H1 (cell line): ENCODE measurements at regions not wholly inside any gene's neighbourhood (a gene's known extent, or its start where the extent isn't known, plus 50 kb on each side); places are given as distances from the start of the nearest gene placed in this dataset.

Source experiments
- CTCF ChIA-PET: fragments of 300-600 bp; sonication (Branson Sonifier 250); formaldehyde crosslinking; loops from one replicate; lab custom pipeline; 2021; ENCODE audit not compliant: partially characterized antibody; lab: Charles Lee
- POLR2A ChIA-PET: fragments of 300-600 bp; sonication (Branson Sonifier 250); formaldehyde crosslinking; loops from one replicate; lab custom pipeline; 2021; ENCODE audit warnings: inconsistent platforms; ENCODE audit not compliant: partially characterized antibody; lab: Charles Lee
- DNase-seq, 2 experiments: peaks; one replicate each; pipeline versions ENCODE4 v3.0.0 to v3.0.0-alpha.2; 2010 to 2022; ENCODE audit warnings: low spot score in 2 of 2, low read depth in 1 of 2, mixed read lengths in 1 of 2
- FAIRE-seq: peaks from 2 replicates; lab custom pipeline; 2011; peaks lifted over from hg19 to GRCh38; lab: Jason Lieb, UNC
- H2AFZ ChIP-seq: 2 replicates; pipeline ENCODE4 v1.8.1; 2012; ENCODE audit warnings: low read length, inconsistent platforms
- H2AK5ac ChIP-seq: 2 replicates; pipeline ENCODE4 v1.6.1; 2013; ENCODE audit warnings: low read depth, low read length
- H2BK120ac ChIP-seq: replicated peaks from 2 replicates; pipeline ENCODE3; 2013; ENCODE audit warnings: low read depth, low read length, inconsistent platforms
- H2BK12ac ChIP-seq: 2 replicates; pipeline ENCODE4 v1.6.1; 2013; ENCODE audit warnings: low read depth, low read length
- H2BK15ac ChIP-seq: 2 replicates; pipeline ENCODE4 v1.6.1; 2013; ENCODE audit warnings: low read length
- H2BK20ac ChIP-seq: 2 replicates; pipeline ENCODE4 v1.6.1; 2013; ENCODE audit warnings: low read length
- H2BK5ac ChIP-seq: 2 replicates; pipeline ENCODE4 v1.6.1; 2013; ENCODE audit warnings: low read depth, low read length
- H3K14ac ChIP-seq: 2 replicates; pipeline ENCODE4 v1.6.1; 2013; ENCODE audit warnings: inconsistent platforms; ENCODE audit not compliant: insufficient read length
- H3K18ac ChIP-seq: 2 replicates; pipeline ENCODE4 v1.6.1; 2013; ENCODE audit warnings: low read length; ENCODE audit errors: extremely low read depth
- H3K23ac ChIP-seq: 2 replicates; pipeline ENCODE4 v1.6.1; 2013; ENCODE audit warnings: inconsistent platforms; ENCODE audit not compliant: insufficient read length
- H3K23me2 ChIP-seq: 2 replicates; pipeline ENCODE4 v1.6.1; 2013; ENCODE audit warnings: low read depth, low read length
- H3K27ac ChIP-seq: 2 replicates; pipeline ENCODE4 v1.6.1; 2011; ENCODE audit warnings: low read depth, low read length, inconsistent platforms
- H3K27me3 ChIP-seq, 4 experiments: replicated peaks in 1 of 4; 1 replicate in 1 of 4; 2 replicates in 3 of 4; pipeline versions ENCODE4 v1.6.1 to v1.8.1; 2011 to 2013; ENCODE audit warnings: low read length in 3 of 4, mild to moderate bottlenecking in 3 of 4, inconsistent platforms in 2 of 4, mixed read lengths in 2 of 4, moderate library complexity in 1 of 4; ENCODE audit not compliant: control insufficient read depth in 3 of 4, insufficient read depth in 3 of 4; ENCODE audit errors: extremely low read depth in 1 of 4
- H3K36me3 ChIP-seq, 4 experiments: 2 replicates each; pipeline versions ENCODE4 v1.6.1 to v1.8.1; 2011 to 2013; ENCODE audit warnings: mild to moderate bottlenecking in 4 of 4, low read length in 3 of 4, moderate library complexity in 2 of 4, control low read depth in 1 of 4, inconsistent platforms in 1 of 4; ENCODE audit not compliant: insufficient read depth in 4 of 4, control insufficient read depth in 2 of 4
- H3K4ac ChIP-seq: replicated peaks from 2 replicates; pipeline ENCODE3; 2013; ENCODE audit warnings: low read length, low read depth, mixed read lengths, inconsistent platforms; ENCODE audit not compliant: insufficient read length
- H3K4me1 ChIP-seq, 4 experiments: replicated peaks in 1 of 4; 1 replicate in 1 of 4; 2 replicates in 3 of 4; pipeline versions ENCODE4 v1.6.1 to v1.8.1; 2011 to 2013; ENCODE audit warnings: low read length in 3 of 4, inconsistent platforms in 2 of 4, mixed read lengths in 1 of 4; ENCODE audit not compliant: insufficient read depth in 4 of 4, control insufficient read depth in 3 of 4
- H3K4me2 ChIP-seq, 2 experiments: 2 replicates each; pipeline versions ENCODE4 v1.6.1 to v1.8.1; 2011 to 2013; ENCODE audit warnings: low read depth in 2 of 2, low read length in 2 of 2, control low read depth in 1 of 2, inconsistent platforms in 1 of 2, mild to moderate bottlenecking in 1 of 2; ENCODE audit not compliant: insufficient read depth in 1 of 2
- H3K4me3 ChIP-seq, 4 experiments: fragments of 200-600, 300-600 bp in 1 of 4; sonication (generic), shearing (Covaris generic), sonication (Bioruptor Twin) in 1 of 4; 2 replicates each; pipeline versions ENCODE4 v1.5.1 to v1.8.1; 2011 to 2016; ENCODE audit warnings: low read length in 4 of 4, low read depth in 3 of 4, control low read depth in 2 of 4, inconsistent platforms in 2 of 4, mild to moderate bottlenecking in 2 of 4, mixed read lengths in 1 of 4, moderate library complexity in 1 of 4; ENCODE audit not compliant: insufficient read depth in 2 of 4; ENCODE audit errors: extremely low read depth in 1 of 4
- H3K56ac ChIP-seq: replicated peaks from 2 replicates; pipeline ENCODE3; 2013; ENCODE audit warnings: low read depth, mild to moderate bottlenecking, mixed read lengths, low read length, inconsistent platforms; ENCODE audit not compliant: insufficient read length
- H3K79me1 ChIP-seq: 2 replicates; pipeline ENCODE4 v1.6.1; 2013; ENCODE audit warnings: low read depth, low read length, control low read depth
- H3K79me2 ChIP-seq, 2 experiments: 2 replicates each; pipeline versions ENCODE4 v1.6.1 to v1.8.1; 2012 to 2013; ENCODE audit warnings: low read length in 2 of 2, mild to moderate bottlenecking in 2 of 2, inconsistent platforms in 1 of 2; ENCODE audit not compliant: insufficient read depth in 2 of 2, control insufficient read depth in 1 of 2
- H3K9ac ChIP-seq, 4 experiments: replicated peaks in 1 of 4; 1 replicate in 1 of 4; 2 replicates in 3 of 4; pipeline versions ENCODE4 v1.6.1 to v1.8.1; 2011 to 2013; ENCODE audit warnings: low read depth in 3 of 4, low read length in 3 of 4, control low read depth in 2 of 4, mild to moderate bottlenecking in 2 of 4, moderate library complexity in 2 of 4, inconsistent platforms in 1 of 4; ENCODE audit errors: extremely low read depth in 1 of 4
- H3K9me3 ChIP-seq, 2 experiments: 2 replicates each; pipeline versions ENCODE4 v1.6.1 to v1.8.1; 2012 to 2013; ENCODE audit warnings: mild to moderate bottlenecking in 2 of 2, moderate library complexity in 2 of 2, control low read depth in 1 of 2, inconsistent platforms in 1 of 2, low read depth in 1 of 2, low read length in 1 of 2, mixed read lengths in 1 of 2; ENCODE audit not compliant: insufficient read depth in 2 of 2
- H4K20me1 ChIP-seq, 2 experiments: replicated peaks in 1 of 2; 2 replicates each; pipeline versions ENCODE3 to v1.8.1; 2011 to 2013; ENCODE audit warnings: inconsistent platforms in 2 of 2, low read length in 2 of 2, mild to moderate bottlenecking in 1 of 2; ENCODE audit not compliant: insufficient read depth in 2 of 2, control insufficient read depth in 1 of 2
- H4K5ac ChIP-seq: 2 replicates; pipeline ENCODE4 v1.6.1; 2013; ENCODE audit warnings: low read length, low read depth, mixed read lengths, inconsistent platforms; ENCODE audit not compliant: insufficient read length
- H4K8ac ChIP-seq: 2 replicates; pipeline ENCODE4 v1.8.0; 2013; ENCODE audit warnings: mild to moderate bottlenecking, moderate library complexity, low read length, inconsistent platforms; ENCODE audit not compliant: insufficient read depth; ENCODE audit errors: extremely low read depth
- H4K91ac ChIP-seq: replicated peaks from 2 replicates; pipeline ENCODE3; 2013; ENCODE audit warnings: low read length, mixed read lengths, inconsistent platforms; ENCODE audit not compliant: insufficient read length
- BRCA1 ChIP-seq: IDR thresholded peaks from 2 replicates; pipeline ENCODE4 v1.6.1; 2012; ENCODE audit warnings: low read depth, low read length, improper control_type of control experiment
- CBX8 ChIP-seq: fragments of 300-800, 300-1000 bp; sonication (generic); IDR thresholded peaks from 2 replicates; pipeline ENCODE4 v1.7.1; 2016; ENCODE audit warnings: low read depth, low read length, borderline replicate concordance
- CHD2 ChIP-seq: IDR thresholded peaks from 2 replicates; pipeline ENCODE4 v1.6.1; 2012; ENCODE audit warnings: low read length, improper control_type of control experiment
- EGR1 ChIP-seq: IDR thresholded peaks from 2 replicates; pipeline ENCODE4 v1.6.1; 2011; ENCODE audit warnings: low read depth, low read length, borderline replicate concordance
- EP300 ChIP-seq, 2 experiments: IDR thresholded peaks; 1 replicate in 1 of 2; 2 replicates in 1 of 2; pipeline ENCODE4 v1.6.1; 2011 to 2012; ENCODE audit warnings: low read depth in 2 of 2, low read length in 2 of 2, mild to moderate bottlenecking in 2 of 2, borderline replicate concordance in 1 of 2, inconsistent platforms in 1 of 2, moderate library complexity in 1 of 2
- KDM4A ChIP-seq: IDR thresholded peaks from one replicate; pipeline ENCODE4 v1.7.1; 2012; ENCODE audit warnings: low read depth, mild to moderate bottlenecking, moderate library complexity, low read length, inconsistent platforms; ENCODE audit not compliant: severe bottlenecking
- POLR2AphosphoS5 ChIP-seq: IDR thresholded peaks from 2 replicates; pipeline ENCODE4 v1.6.1; 2011; ENCODE audit warnings: low read depth, low read length
- RXRA ChIP-seq: IDR thresholded peaks from 2 replicates; pipeline ENCODE4 v1.6.1; 2011; ENCODE audit warnings: low read depth, mild to moderate bottlenecking, low read length, moderate library complexity; ENCODE audit not compliant: insufficient read depth
- SAP30 ChIP-seq: fragments of 300-600 bp; sonication (generic); IDR thresholded peaks from 2 replicates; pipeline ENCODE4 v1.7.1; 2012; ENCODE audit warnings: low read length, moderate library complexity, mild to moderate bottlenecking, inconsistent platforms; ENCODE audit not compliant: insufficient read depth, insufficient replicate concordance
- SP2 ChIP-seq: IDR thresholded peaks from 2 replicates; pipeline ENCODE4 v1.6.1; 2012; ENCODE audit warnings: mild to moderate bottlenecking, low read length, inconsistent platforms
- TAF1 ChIP-seq: IDR thresholded peaks from 2 replicates; pipeline ENCODE4 v1.6.1; 2011; ENCODE audit warnings: mild to moderate bottlenecking, low read depth, low read length
- ZNF274 ChIP-seq: IDR thresholded peaks from 2 replicates; pipeline ENCODE4 v1.7.0; 2012; ENCODE audit warnings: low read length, borderline replicate concordance; ENCODE audit errors: extremely low read depth
- WGBS, 2 experiments: shearing (Covaris generic) in 1 of 2; methylation state at CpG; one replicate each; pipeline versions ENCODE4 v1.1.6 to v1.1.7; 2013 to 2015; ENCODE audit warnings: low lambda C conversion rate in 2 of 2, mixed read lengths in 2 of 2, inconsistent platforms in 1 of 2, low coverage in 1 of 2, missing lambda C conversion rate in 1 of 2; ENCODE audit not compliant: insufficient replicate concordance in 2 of 2, insufficient coverage in 1 of 2, insufficient read length in 1 of 2; ENCODE audit errors: extremely low coverage in 1 of 2, missing lambda C conversion rate in 1 of 2; 5-methylcytosine and 5-hydroxymethylcytosine counted together
- TF ChIP-seq, protein P1 (sequence below): IDR thresholded peaks from 2 replicates; pipeline ENCODE4 v1.6.1; 2011; ENCODE audit warnings: low read length, improper control_type of control experiment

DNA sequence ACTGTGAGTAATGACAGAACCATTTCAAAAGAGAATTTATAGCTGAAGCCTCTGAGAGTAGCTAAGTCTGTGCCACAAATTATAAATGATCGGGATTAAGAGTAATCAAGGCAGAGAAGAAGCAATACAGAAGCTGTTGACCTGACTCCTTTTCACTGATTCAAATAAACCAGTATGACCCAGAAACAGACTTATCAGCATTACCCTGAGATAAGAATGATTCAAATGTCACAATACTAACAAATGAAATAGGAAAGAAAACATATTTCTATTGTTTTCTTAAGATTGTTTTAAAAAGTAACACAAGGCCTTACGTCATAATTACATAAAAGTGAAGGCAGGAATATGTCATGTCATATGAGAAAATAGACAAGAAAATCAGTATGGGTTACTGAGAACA is 1534.6 kb downstream of the SI start:
- Histone ChIP-seq H3K56ac (no peak overlapping the region), H2BK120ac (no peak overlapping the region), H3K36me3 (no peaks in the 10 kb centered on the region), H2BK12ac (no peak overlapping the region), H4K20me1 (peaks cover 0 to 1% of the 10 kb centered on the region in 2 experiments), H4K91ac (no peak overlapping the region), H3K27ac (no peak overlapping the region), H3K9ac (no peak overlapping the region), H3K27me3 (no peaks in the 10 kb centered on the region), H4K8ac (no peak overlapping the region), H3K4me2 (no peak overlapping the region), H3K4ac (no peak overlapping the region), H2AFZ (no peak overlapping the region), H3K79me2 (no peaks in the 10 kb centered on the region), H3K4me1 (no peaks in the 10 kb centered on the region), H3K9me3 (no peaks in the 10 kb centered on the region), H4K5ac (no peak overlapping the region), H2AK5ac (no peak overlapping the region), H3K4me3 (no peak overlapping the region), H3K79me1 (no peaks in the 10 kb centered on the region), H3K23ac (no peak overlapping the region), H3K18ac (no peak overlapping the region), H2BK15ac (no peak overlapping the region), H2BK20ac (no peak overlapping the region), H3K14ac (no peak overlapping the region), H3K23me2 (no peaks in the 10 kb centered on the region), H2BK5ac (no peak overlapping the region)
- FAIRE-seq (no peak), DNase-seq (no peak)
- ChIA-PET CTCF (no interaction called here), POLR2A (no interaction called here)
- 97% methylated on average over 2 of the region's 2 CpGs; no CpG with 5 or more reads in 1 of the 2 experiments for WGBS, 2 experiments
- TF ChIP-seq EP300 (IDR thresholded peaks at IDR 0.05; ENCODE audit: borderline replicate concordance in 1 of 2, low read depth in 2 of 2, low read length in 2 of 2), result no peak
- no peak for TF ChIP-seq SAP30
- TF ChIP-seq TAF1, result no peak
- TF ChIP-seq POLR2AphosphoS5, result no peak
- no peak for TF ChIP-seq KDM4A
- TF ChIP-seq ZNF274, result no peak
- no peak for TF ChIP-seq EGR1
- no peak for TF ChIP-seq SP2
- TF ChIP-seq CBX8, result no peak
- TF ChIP-seq BRCA1, result no peak
- TF ChIP-seq RXRA, result no peak
- TF ChIP-seq CHD2, result no peak
- TF ChIP-seq, protein P1, sequence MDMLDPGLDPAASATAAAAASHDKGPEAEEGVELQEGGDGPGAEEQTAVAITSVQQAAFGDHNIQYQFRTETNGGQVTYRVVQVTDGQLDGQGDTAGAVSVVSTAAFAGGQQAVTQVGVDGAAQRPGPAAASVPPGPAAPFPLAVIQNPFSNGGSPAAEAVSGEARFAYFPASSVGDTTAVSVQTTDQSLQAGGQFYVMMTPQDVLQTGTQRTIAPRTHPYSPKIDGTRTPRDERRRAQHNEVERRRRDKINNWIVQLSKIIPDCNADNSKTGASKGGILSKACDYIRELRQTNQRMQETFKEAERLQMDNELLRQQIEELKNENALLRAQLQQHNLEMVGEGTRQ, result no peak
